HG02571 (cell line): ENCODE measurements at regions not wholly inside any gene's neighbourhood (a gene's known extent, or its start where the extent isn't known, plus 50 kb on each side); places are given as distances from the start of the nearest gene placed in this dataset.
"Not testable (repeated sequence)": the region's sequence is repeated elsewhere in the genome, so short reads cannot be mapped to it uniquely, and the experiment has no call there.

Experiments
- ATAC-seq: cut with Tn5 transposase; IDR thresholded peaks from one replicate; pipeline ENCODE4 v1.9.1; 2021; ENCODE audit warnings: mild to moderate bottlenecking, moderate library complexity; ENCODE audit not compliant: unreplicated experiment

DNA sequence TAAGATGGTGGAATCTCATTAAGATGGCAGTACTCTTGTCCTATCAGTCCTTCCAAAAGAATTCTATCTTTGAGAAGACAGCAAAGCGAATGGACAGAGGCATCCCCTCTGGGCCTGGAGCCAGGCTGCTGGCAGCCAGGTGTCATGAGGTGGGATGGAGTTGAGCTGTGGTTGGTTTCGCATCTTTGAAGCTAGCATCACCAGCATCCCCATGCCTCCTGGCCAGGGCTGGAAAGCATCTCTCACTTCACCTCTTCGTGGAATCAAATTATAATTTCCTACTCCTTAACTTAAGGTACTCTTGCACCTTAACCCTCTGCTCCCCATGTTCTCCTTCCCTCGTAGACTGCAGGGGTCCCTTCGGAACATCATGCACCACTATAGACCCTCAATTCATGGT is 248.3 kb downstream of the GADD45G start:
- no peak for ATAC-seq

DNA sequence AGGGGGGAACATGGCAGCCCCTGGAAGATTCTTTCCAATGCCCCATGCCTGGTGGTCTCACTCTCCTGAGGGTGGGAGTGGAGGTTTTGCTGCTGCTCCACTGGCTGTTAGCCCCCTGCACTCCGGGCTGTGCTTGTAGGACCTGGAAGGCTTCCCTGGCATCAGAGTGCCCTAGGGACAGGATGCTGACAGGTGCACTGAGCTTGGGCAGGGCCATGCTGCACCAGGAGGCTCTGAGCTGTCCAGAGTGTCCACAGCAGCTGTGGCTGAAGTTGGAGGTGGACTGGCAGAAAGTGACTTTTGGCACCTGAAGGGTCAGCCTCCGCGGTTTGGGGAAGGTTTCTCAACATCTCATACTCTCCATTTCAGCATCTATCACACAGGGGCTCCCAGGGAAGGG is 249.1 kb downstream of the GADD45G start:
- no peak for ATAC-seq

DNA sequence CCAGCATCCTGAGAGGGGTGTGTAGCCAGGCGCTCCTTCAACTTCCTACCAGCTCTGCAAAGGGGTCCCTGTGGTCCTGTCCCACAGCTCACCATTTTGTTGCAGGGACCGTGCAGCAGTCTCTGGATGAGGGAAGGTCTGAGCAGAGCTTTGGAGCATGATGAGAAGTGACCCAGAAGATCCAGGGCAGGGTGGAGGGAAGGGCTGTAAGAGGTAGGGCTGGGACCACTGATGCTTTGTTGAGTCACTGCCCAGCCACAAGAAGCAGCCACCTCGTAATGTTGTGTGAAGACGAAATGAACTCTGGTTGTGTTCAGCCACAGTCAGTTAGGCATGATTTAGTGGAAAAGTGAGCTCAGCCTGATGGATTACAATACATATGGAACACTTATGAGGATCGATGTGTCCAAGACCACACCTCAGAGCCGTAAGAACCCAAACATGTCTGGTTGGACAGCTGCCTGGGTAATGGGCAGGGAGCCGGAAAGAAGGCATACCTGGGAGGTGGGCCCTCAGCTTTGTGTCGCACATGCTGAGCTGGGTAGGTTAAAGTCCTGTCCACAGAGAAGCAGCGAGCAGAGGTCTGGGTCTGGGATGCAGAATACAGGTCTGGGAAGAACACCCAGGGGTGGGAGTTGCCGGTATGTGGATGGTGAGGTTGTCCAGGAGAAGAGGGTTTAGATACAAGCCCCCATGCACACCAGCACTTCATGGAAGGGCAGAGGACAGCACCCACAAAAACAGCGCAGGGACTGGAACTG is 250.1 kb downstream of the GADD45G start:
- no peak for ATAC-seq

DNA sequence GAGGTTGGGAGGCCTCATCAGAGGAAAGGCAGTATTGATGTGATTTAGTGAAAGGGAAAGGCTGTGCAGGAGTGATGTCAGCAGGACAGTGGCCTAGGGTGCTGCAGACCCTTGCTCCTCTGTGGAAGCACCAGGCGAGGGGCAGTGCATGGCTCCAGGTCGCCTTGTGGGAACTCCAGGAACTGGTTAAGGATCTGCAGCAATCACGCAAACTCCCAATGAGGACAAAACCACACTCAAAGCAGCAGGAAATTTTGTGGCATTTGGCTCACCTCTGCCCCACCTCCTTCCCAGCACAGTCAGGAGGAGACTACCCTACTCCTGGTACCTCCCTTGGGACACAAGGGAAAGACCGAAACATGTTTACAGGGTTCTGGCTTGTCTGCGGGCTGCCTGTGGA is 251.5 kb downstream of the GADD45G start:
- ATAC-seq = not testable (repeated sequence)

DNA sequence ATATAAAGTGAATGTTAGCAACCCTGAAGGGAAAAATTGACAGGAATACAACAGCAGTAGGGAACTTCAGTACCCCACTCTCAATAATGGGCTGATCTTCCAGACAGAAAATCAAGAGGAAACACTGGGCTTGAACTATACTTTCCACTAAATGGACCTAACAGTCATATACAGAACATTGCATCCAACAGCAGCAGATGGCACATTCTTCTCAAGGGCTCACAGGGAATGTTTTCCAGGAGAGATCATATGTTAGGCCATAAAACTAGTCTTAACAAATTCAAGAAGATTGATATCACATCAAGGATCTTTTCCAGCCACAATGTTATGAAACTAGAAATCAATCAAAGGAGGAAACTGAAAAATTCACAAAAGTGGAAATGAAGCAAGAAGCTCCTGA is 252.1 kb downstream of the GADD45G start:
- not testable (repeated sequence) for ATAC-seq

DNA sequence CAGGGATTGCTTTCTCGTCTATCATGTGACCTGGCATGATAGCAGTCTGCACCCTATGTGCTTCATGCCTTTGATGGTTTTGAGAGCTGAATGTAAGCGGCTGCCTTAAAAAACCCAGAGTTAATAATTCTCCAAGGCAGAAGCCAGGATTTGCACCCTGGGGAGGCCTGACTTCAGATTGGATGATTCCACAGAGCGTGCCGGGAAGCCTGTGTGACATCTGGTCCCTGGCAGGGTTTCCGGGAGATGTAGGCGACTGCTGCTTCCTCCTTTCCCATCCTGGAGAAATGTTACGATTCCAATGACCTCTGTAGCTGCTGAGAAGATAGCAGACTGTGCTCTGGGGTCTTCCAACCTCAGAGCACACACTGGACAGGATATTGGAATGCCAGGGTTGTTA is 255.0 kb downstream of the GADD45G start:
- ATAC-seq = not testable (repeated sequence)

DNA sequence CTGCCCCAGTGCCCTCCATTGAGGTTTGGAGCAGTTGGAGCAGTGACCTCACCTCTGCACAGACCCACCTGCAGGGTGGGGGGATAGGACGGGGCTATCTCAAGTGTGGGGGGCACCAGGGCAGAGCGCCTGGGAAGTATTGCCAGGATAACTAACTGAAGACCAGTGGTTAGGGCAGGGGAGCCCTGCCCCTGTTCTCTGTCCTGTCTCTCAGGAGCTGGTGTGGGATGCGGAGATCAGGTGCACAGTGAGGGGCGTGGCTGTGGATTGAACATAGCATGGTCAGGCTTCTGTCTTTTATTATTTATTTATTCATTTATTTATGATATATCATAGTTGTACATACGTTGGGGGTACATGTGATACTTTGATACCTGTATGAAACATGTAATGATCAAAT is 256.6 kb downstream of the GADD45G start:
- not testable (repeated sequence) for ATAC-seq

DNA sequence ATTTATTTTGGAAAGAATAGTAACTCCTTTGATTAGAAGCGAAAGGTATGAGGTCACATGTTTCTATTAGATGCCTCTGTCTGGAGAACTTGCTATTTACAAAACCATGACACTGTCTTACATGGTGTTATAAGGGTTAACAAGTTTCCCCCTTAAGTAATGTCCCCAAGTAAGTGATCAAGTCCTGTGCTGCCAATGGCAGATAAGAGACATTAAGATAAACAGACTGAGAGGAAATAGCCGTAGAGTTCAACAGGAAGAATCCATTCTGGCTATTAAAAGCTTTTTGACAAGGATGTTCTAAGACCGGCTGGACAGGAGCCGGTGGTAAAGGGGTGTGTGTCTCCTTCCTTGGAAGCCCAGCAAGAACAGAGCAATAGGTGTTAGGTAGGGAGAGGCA is 257.5 kb downstream of the GADD45G start:
- no peak for ATAC-seq

DNA sequence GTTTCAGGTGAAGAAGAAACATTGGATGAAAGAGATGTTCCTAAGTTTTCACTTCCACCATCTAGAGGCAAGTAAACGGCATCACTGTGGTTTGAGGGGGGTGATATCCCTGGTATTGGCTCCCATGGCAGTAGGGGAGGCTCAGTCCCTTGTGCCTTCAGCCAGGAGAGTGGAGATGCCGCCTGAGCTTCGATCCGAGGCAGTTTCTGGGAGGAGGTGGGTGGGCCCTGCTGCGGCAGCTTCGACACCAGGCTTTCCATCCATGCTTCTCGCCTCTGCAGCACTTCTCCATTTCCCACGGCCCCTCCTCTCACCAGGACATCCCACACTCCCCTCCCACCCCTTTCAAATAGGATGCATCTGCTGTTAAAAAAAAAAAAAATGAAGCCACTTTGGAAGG is 258.3 kb downstream of the GADD45G start:
- no peak for ATAC-seq

DNA sequence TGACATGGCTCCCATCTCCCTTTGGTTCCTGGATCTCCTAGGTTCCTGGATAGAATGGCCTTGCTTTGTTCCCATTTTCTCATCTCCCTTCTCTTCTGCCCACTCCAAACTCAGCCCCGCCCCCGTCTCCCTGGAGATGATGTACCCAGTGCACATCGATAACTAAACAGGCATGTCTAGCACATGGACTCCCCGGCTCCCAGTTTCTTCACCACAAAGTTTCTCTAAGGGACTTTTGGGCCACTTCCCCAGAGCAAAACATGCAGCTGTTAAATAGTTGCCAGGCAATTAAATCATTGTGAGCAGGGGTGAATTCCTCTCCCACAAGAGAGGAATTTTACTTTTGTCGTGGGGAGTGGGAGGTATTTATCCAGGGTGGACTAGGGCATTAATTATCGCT is 259.0 kb downstream of the GADD45G start:
- ATAC-seq = no peak

DNA sequence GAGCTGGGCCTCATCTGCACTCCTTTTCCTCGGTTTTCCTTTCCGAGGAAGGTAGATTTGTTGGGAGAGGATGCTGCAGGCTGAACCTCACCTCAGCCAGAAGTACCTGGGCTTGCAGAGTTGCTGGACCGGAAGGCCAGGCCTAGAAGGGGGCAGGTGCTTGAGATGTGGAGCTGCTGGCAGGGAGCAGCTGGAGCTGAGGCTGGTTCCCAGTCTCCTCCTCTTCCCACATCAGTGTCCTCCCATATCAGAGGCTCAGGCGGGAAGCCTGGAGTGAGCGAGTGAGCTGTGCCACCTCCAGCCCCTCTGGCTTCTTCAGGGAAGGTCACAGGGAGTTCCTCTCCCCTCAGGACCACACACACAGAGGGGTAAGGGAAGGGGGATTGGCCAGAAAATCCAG is 259.4 kb downstream of the GADD45G start:
- no peak for ATAC-seq

DNA sequence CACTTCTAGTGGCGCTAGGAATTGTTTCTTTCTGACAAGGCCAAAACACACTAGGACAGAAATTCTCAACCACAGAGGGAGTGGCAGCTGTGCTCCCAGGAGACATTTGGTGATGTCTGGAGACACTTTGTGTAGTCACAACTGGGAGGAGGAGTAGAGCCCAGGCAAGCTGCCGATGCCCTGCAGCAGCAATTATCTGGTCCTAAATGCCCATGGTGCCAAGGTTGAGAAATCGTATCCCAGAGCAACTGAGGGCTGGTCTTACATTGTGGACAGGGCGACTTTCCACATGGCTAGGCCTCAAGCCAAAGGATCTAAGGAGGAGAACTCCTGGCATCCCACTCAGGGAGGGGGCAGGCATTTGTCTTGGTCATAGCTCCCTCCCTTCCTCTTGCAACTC is 259.9 kb downstream of the GADD45G start:
- no peak for ATAC-seq

DNA sequence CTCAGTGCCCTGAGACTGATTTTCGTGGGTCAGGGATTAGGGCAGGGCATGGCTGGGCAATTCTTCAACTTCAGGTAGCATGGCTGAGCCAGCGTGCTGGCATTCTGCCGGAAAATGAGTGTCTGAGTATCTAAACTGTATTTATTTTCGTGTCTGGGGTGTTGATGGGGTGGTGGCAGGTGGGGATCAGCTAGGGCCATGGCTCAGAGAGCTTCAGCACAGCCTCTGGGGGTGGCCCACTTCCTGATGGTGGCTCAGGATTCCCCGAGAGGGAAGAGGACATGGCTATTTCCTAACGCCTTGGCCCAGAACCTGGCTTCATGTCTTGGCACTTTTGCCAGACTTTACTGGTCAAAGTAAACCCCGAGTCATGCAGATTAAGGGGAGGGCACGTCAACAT is 260.5 kb downstream of the GADD45G start:
- ATAC-seq = no peak

DNA sequence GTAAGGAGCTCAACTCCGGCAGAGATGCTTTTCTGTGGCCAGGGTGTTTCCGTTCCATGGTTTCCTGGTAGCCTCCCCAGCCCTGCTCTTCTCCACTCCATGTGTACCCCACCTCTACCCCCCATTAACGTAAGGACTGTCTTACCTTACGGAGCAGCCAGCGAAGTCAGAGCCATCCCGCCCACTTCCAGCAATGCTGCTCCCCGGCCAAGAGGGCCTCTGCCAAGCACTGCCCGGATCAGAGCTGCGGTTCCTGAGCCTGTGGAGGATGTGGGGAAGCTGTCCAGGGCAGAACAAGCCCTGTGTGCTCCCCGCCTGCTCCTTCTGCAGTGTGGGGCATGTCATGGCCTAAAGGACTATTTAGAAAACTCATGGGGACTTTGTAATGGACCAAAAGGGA is 261.2 kb downstream of the GADD45G start:
- no peak for ATAC-seq

DNA sequence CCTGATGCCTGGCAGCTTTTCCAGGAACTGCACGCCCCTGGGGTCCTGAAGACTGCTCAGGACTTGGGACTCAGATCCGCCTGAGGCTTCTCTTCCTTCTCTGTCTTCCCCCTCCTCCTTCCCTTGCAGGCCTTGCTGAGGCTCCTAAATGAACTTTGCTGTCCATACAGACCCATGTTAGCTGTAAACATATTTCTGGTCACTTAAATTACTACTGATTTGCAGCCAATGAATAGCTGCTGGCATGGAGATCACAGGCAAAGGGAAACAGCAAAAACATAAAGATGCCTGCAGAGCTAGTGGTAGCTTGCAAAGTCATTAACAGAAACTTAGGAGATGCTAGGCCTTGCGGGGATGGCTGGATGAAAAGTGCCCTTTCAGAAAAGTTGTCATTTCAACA is 261.9 kb downstream of the GADD45G start:
- ATAC-seq = no peak

DNA sequence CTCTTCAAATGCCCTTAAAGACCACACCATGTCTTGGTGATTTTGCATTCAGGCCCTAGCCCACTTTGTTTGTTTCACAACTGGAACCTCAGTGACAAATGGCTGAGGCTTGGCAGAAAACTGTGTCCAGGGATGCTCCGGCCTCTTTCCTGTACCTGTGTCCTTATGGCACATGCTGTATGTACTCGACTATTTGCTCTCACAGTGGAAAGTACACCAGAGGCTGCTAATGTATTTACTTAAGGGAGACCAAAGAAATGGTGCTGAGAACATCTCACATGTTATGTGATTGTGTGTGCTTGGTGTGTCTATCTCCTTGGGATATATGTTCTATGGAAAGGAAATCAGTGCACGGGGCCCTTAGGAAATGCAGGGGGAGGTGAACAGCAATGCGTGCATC is 263.3 kb downstream of the GADD45G start:
- ATAC-seq = no peak

DNA sequence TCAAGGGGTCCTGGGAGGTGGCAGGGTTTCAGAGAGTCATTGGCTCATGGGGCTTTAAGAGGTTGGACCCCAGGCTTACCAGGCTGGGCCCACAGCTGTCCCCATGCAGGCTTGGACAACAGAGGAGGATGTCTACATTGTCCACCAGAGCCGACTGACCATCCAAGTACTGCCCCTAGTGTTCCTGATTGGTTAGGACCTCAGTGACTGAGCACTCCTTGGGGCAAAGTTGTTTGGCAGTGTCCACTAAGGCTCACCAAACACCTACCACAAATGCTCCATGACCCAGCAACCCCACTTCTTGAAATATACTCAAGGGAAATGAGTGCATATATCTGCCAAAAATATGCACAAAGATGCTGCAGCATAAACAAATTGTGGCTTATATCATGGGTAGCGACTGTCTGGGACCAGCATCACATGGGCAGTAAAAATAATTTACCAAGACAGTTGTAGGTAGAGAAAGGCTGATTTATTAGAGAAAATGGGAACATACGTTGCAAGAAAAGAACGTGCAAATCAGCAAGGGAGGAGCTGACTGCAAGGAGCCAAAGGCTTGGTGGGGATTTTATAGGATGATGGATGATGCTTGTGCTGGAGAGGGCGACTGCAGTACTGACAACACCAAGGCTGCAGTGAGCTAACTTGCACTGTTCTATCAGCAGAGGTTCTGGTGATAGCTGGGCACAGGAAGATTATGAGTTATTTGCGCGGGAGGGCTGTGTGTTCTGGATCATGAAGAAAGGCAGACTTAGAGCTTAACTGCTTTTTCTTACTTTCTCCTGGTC is 265.2 kb downstream of the GADD45G start:
- no peak for ATAC-seq

DNA sequence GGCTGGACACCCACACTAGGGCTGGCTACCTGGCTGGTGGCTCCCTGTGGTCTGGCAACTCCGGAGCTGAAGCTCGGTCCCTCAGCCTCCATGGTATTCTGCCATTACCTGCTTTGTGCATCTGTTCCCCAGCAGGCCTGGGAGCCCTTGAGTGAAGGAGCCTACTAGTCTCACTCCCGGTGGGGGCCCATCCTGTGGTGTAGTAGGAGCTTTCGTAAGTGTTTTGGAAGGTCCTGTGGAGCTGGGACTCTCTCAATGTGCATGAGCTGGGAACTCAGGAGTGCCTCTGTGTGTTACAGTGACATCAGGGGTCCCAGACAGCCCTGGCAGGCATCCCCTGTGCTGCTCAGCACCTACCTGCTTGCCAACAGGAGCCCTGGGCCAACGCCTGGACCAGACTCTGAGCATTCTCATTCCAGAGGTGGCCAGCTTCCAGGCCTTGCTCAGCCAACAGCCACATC is 267.1 kb downstream of the GADD45G start:
- no peak for ATAC-seq

DNA sequence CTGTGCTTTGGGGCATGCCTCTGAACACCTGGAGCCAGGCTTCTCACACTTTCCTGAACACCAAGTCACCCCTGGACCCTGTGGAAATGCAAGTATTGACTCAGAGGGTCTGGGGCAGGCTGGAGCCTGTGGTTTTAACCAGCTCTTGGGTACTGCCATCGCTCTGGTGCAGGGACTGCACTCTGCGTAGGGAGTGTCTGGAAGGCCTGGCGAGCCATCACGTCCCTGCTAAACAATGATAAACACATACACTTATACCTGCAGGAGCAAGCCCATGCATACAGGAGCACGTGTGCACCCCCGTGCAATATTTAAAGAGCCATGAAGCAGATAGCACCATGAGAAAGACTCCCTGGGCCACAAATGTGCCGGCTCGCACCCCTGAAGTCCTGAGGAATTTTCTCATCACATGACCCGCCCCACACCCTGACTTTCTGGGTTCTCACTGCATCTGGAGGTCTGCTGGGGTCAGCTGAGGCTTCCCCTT is 267.7 kb downstream of the GADD45G start:
- no peak for ATAC-seq

DNA sequence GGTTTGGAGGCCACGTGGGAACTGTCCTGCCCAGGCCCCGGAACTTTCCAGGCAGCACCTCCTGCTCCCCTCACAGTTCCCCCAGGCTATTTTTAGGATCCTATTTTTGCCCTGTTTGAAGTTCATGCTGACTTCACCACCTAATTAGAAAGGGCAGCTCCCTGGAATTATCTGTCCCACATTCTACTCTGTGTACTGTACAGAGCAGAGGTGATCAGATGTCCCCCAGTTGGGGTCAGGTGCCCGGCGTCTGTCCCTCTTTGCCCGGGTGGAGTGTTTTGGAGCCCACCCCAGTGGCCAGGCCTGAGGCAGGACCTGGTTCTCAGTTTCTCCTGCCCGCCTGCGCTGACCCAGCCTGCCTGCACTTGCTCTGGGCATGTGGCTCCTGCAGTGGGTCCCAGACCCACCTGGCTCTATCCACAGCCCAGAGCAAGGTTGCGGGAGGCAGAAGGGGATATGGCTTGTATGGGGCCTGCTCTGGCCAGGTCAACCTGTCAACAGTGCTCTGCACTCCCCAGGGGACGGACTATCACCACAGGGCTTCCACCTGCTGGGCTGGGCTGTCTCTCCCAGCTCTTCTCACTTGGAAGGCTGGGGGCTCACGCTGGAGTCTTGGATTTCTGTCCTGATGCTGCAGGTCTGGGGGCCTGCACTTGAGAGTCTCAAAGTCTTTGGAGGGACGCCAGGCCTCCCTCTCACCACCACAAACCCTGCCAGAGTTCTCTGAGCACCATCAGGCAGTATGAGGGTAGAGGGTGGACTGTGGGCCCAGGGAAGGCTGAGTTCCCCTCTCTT is 268.3 kb downstream of the GADD45G start:
- ATAC-seq = no peak

DNA sequence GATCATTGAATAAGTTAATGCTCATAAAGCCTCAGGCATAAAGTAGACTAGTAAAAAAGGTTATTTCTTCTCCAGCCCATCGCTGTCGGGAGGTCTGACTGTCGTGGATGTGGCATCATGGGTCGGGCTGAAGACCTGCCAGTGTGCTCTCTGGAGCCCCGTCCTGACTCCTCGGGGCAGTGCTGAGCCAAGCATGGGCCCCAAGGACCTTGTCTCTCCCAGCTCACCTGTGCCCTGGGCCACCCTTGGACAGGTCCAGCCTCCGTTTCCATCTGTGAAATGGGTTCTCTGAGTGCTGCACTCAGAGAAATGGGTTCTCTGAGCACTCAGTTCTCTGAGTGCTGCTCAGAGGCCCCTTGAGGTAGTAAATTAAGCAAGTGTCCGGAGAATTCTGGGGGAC is 269.0 kb downstream of the GADD45G start:
- ATAC-seq = no peak
